Small intestine (tissue), 7 donors: ENCODE measurements at regions not wholly inside any gene's neighbourhood (a gene's known extent, or its start where the extent isn't known, plus 50 kb on each side); places are given as distances from the start of the nearest gene placed in this dataset.

ENCODE experiments used
- DNase-seq, 2 donors: peaks; one replicate each; pipeline versions ENCODE4 v3.0.0 to v3.0.0-alpha.2; 2013
- FAIRE-seq: peaks from 2 replicates; lab custom pipeline; 2012; peaks lifted over from hg19 to GRCh38; lab: Jason Lieb, UNC
- H3K27ac ChIP-seq, 3 donors: one replicate each; pipeline ENCODE4 v1.5.1; 2013; ENCODE audit warnings: low read length in 2 of 3, mild to moderate bottlenecking in 2 of 3, control low read depth in 1 of 3, inconsistent platforms in 1 of 3, low read depth in 1 of 3, moderate library complexity in 1 of 3
- H3K27me3 ChIP-seq, 3 donors: one replicate each; pipeline ENCODE4 v1.6.1; 2013; ENCODE audit warnings: low read length in 3 of 3, inconsistent platforms in 1 of 3; ENCODE audit not compliant: control insufficient read depth in 3 of 3, insufficient read depth in 3 of 3
- H3K36me3 ChIP-seq, 3 donors: one replicate each; pipeline ENCODE4 v1.6.1; 2013; ENCODE audit warnings: low read length in 3 of 3, inconsistent platforms in 1 of 3, low read depth in 1 of 3, mild to moderate bottlenecking in 1 of 3, moderate library complexity in 1 of 3; ENCODE audit not compliant: control insufficient read depth in 3 of 3, insufficient read depth in 2 of 3
- H3K4me1 ChIP-seq, 3 donors: one replicate each; pipeline ENCODE4 v1.6.1; 2013; ENCODE audit warnings: low read length in 2 of 3, inconsistent platforms in 1 of 3, low read depth in 1 of 3, mild to moderate bottlenecking in 1 of 3, moderate library complexity in 1 of 3; ENCODE audit not compliant: control insufficient read depth in 3 of 3, insufficient read depth in 2 of 3
- H3K4me3 ChIP-seq, 3 donors: one replicate each; pipeline ENCODE4 v1.5.1; 2013; ENCODE audit warnings: low read length in 3 of 3, control low read depth in 1 of 3, inconsistent platforms in 1 of 3, low read depth in 1 of 3, mild to moderate bottlenecking in 1 of 3, moderate library complexity in 1 of 3
- H3K9me3 ChIP-seq, 2 donors: one replicate each; pipeline ENCODE4 v1.6.1; 2013; ENCODE audit warnings: low read depth in 1 of 2, low read length in 1 of 2; ENCODE audit not compliant: control insufficient read depth in 2 of 2, insufficient read depth in 1 of 2
- WGBS, 3 donors: extraction: QIAGEN DNeasy Blood & Tissue Kit; methylation state at CpG; one replicate each; pipeline ENCODE4 v1.1.7; 2013; 5-methylcytosine and 5-hydroxymethylcytosine counted together
- donor health status: healthy with polysubstance abuse.
- donor health status: control.
- donor health status: control.
- donor health status: Bipolar disorder and iron deficiency.
- donor health status: healthy.

GRCh38 chr4:176009254-176009653 is 56.4 kb upstream of the WDR17 start:
- 86 to 90% (median 87%) methylated on average over 2 of the region's 2 CpGs for WGBS, 3 donors
- H3K36me3 ChIP-seq: no peaks in the 10 kb centered on the region
- H3K27ac ChIP-seq: no peak overlapping the region
- no peaks in the 10 kb centered on the region for H3K4me1 ChIP-seq
- no peak overlapping the region for H3K4me3 ChIP-seq
- DNase-seq: no peak
- no peaks in the 10 kb centered on the region for H3K9me3 ChIP-seq
- H3K27me3 ChIP-seq: no peaks in the 10 kb centered on the region
- no peak for FAIRE-seq

GRCh38 chr4:176011529-176011928 is 54.1 kb upstream of the WDR17 start:
- 29 to 60% (median 35%) methylated on average over 2 of the region's 2 CpGs for WGBS, 3 donors
- Histone ChIP-seq H3K4me3 (no peak overlapping the region), H3K4me1 (no peaks in the 10 kb centered on the region), H3K9me3 (no peaks in the 10 kb centered on the region), H3K27ac (no peak overlapping the region), H3K27me3 (no peaks in the 10 kb centered on the region), H3K36me3 (no peaks in the 10 kb centered on the region)
- no peak for FAIRE-seq
- no peak for DNase-seq

GRCh38 chr4:176013476-176014247 is 52.0 kb upstream of the WDR17 start:
- Histone ChIP-seq H3K36me3 (no peaks in the 10 kb centered on the region), H3K4me1 (no peaks in the 10 kb centered on the region), H3K27ac (no peak overlapping the region), H3K27me3 (no peaks in the 10 kb centered on the region), H3K9me3 (no peaks in the 10 kb centered on the region), H3K4me3 (no peak overlapping the region)
- no peak for FAIRE-seq
- WGBS, 3 donors: 54 to 64% (median 61%) methylated on average over 8 of the region's 8 CpGs
- no peak for DNase-seq

GRCh38 chr4:176014583-176015108 is 51.0 kb upstream of the WDR17 start:
- Histone ChIP-seq H3K9me3 (no peaks in the 10 kb centered on the region), H3K4me3 (no peak overlapping the region), H3K27ac (no peak overlapping the region), H3K4me1 (no peaks in the 10 kb centered on the region), H3K36me3 (no peaks in the 10 kb centered on the region), H3K27me3 (no peaks in the 10 kb centered on the region)
- no peak for DNase-seq
- no peak for FAIRE-seq
